SK-N-SH (cell line): ENCODE measurements at regions not wholly inside any gene's neighbourhood (a gene's known extent, or its start where the extent isn't known, plus 50 kb on each side); places are given as distances from the start of the nearest gene placed in this dataset.

Experiments
- CTCF ChIA-PET: fragments of 300-600, 350-600 bp; formaldehyde crosslinking; extraction: SDS; loops from one replicate; lab custom pipeline; 2021; lab: Yijun Ruan, JAX
- POLR2A ChIA-PET: fragments of 350-600 bp; sonication (Branson Sonifier 250); formaldehyde crosslinking; extraction: SDS; loops from one replicate; lab custom pipeline; 2020; ENCODE audit warnings: antibody characterized with exemption, inconsistent platforms; lab: Yijun Ruan, JAX
- DNase-seq: peaks from one replicate; pipeline ENCODE4 v3.0.0; 2012
- H2AFZ ChIP-seq: fragments of 200-600 bp; sonication (generic); 2 replicates; pipeline ENCODE4 v1.8.1; 2016; ENCODE audit warnings: antibody characterized with exemption, mild to moderate bottlenecking, low read depth
- H3F3A ChIP-seq: fragments of 200-600 bp; sonication (generic); replicated peaks from 2 replicates; pipeline ENCODE3; 2016; ENCODE audit warnings: antibody characterized with exemption, mild to moderate bottlenecking; ENCODE audit not compliant: insufficient read depth
- H3K27ac ChIP-seq, 2 experiments: fragments of 200-500 bp in 1 of 2; fragments of 200-600 bp in 1 of 2; sonication (Bioruptor generic) in 1 of 2; sonication (generic), shearing (Covaris generic) in 1 of 2; 2 replicates each; pipeline versions ENCODE4 v1.5.1 to v1.6.1; 2014 to 2016; ENCODE audit warnings: low read depth in 2 of 2, inconsistent platforms in 1 of 2, low read length in 1 of 2, mild to moderate bottlenecking in 1 of 2, mixed read lengths in 1 of 2
- H3K27me3 ChIP-seq: fragments of 200-600 bp; sonication (generic), shearing (Covaris generic); 2 replicates; pipeline ENCODE4 v1.6.1; 2016; ENCODE audit warnings: mixed run types; ENCODE audit not compliant: insufficient read depth
- H3K36me3 ChIP-seq, 2 experiments: fragments of 200-500 bp in 1 of 2; fragments of 200-600 bp in 1 of 2; sonication (Bioruptor generic) in 1 of 2; sonication (generic) in 1 of 2; replicated peaks in 1 of 2; 2 replicates each; pipeline versions ENCODE3 to v1.5.1; 2014 to 2016; ENCODE audit warnings: low read length in 1 of 2, mild to moderate bottlenecking in 1 of 2; ENCODE audit not compliant: insufficient read depth in 2 of 2, control insufficient read depth in 1 of 2
- H3K4me1 ChIP-seq, 2 experiments: fragments of 200-500 bp in 1 of 2; fragments of 200-600 bp in 1 of 2; sonication (Bioruptor generic) in 1 of 2; sonication (generic), shearing (Covaris generic) in 1 of 2; 2 replicates each; pipeline versions ENCODE4 v1.5.1 to v1.6.1; 2014 to 2016; ENCODE audit warnings: low read depth in 1 of 2, low read length in 1 of 2, mixed run types in 1 of 2; ENCODE audit not compliant: insufficient read depth in 2 of 2, control insufficient read depth in 1 of 2
- H3K4me2 ChIP-seq: fragments of 200-600 bp; sonication (generic), shearing (Covaris generic); 2 replicates; pipeline ENCODE4 v1.6.1; 2017; ENCODE audit warnings: mixed run types
- H3K4me3 ChIP-seq, 2 experiments: fragments of 200-500 bp in 1 of 2; fragments of 200-600 bp in 1 of 2; sonication (Bioruptor generic) in 1 of 2; sonication (generic), shearing (Covaris generic) in 1 of 2; 2 replicates each; pipeline versions ENCODE4 v1.5.1 to v1.8.1; 2014 to 2016; ENCODE audit warnings: low read depth in 2 of 2, inconsistent platforms in 1 of 2, low read length in 1 of 2, mild to moderate bottlenecking in 1 of 2, mixed read lengths in 1 of 2, moderate library complexity in 1 of 2
- H3K79me2 ChIP-seq: fragments of 200-600 bp; sonication (generic); 2 replicates; pipeline ENCODE4 v1.8.1; 2017; ENCODE audit warnings: mild to moderate bottlenecking; ENCODE audit not compliant: insufficient read depth
- H3K9ac ChIP-seq: fragments of 200-600 bp; sonication (generic); 2 replicates; pipeline ENCODE4 v1.6.1; 2017; ENCODE audit warnings: mixed run types
- H3K9me2 ChIP-seq: fragments of 200-600 bp; sonication (generic); 2 replicates; pipeline ENCODE4 v1.6.1; 2017; ENCODE audit warnings: mixed run types
- H3K9me3 ChIP-seq: fragments of 200-600 bp; sonication (generic); 2 replicates; pipeline ENCODE4 v1.6.1; 2017; ENCODE audit warnings: mixed run types, mild to moderate bottlenecking, moderate library complexity
- H4K20me1 ChIP-seq: fragments of 200-600 bp; sonication (generic); 2 replicates; pipeline ENCODE4 v1.6.1; 2017; ENCODE audit warnings: mild to moderate bottlenecking, mixed run types; ENCODE audit not compliant: insufficient read depth
- CHD2 ChIP-seq: fragments of 150-350 bp; IDR thresholded peaks from 2 replicates; pipeline ENCODE4 v1.6.1; 2018; ENCODE audit warnings: low read length; ENCODE audit not compliant: partially characterized antibody
- ELF1 ChIP-seq: IDR thresholded peaks from 2 replicates; pipeline ENCODE4 v1.4.0; 2012
- EP300 ChIP-seq, 2 experiments: IDR thresholded peaks; 2 replicates each; pipeline versions ENCODE4 v1.4.0 to v1.6.1; 2012; ENCODE audit warnings: borderline replicate concordance in 1 of 2, low read depth in 1 of 2, low read length in 1 of 2
- FOSL2 ChIP-seq: IDR thresholded peaks from 2 replicates; pipeline ENCODE4 v1.4.0; 2012; ENCODE audit warnings: low read depth, mild to moderate bottlenecking, moderate library complexity, borderline replicate concordance
- FOXJ3 ChIP-seq: sonication (generic); formaldehyde crosslinking; IDR thresholded peaks from 2 replicates; pipeline ENCODE4 v1.5.1; 2020; ENCODE audit warnings: mild to moderate bottlenecking, missing genetic modification reagents
- FOXM1 ChIP-seq: IDR thresholded peaks from 2 replicates; pipeline ENCODE4 v1.4.0; 2012; ENCODE audit warnings: low read depth, mild to moderate bottlenecking
- GABPA ChIP-seq: IDR thresholded peaks from 2 replicates; pipeline ENCODE4 v1.4.0; 2012; ENCODE audit warnings: low read depth, mild to moderate bottlenecking
- GATA2 ChIP-seq: sonication (generic); formaldehyde crosslinking; IDR thresholded peaks from 2 replicates; pipeline ENCODE4 v1.5.0; 2020; ENCODE audit warnings: mild to moderate bottlenecking, missing genetic modification reagents
- IRF3 ChIP-seq: fragments of 150-350 bp; IDR thresholded peaks from 2 replicates; pipeline ENCODE4 v1.6.1; 2016; ENCODE audit warnings: mild to moderate bottlenecking, low read depth, low read length
- MXI1 ChIP-seq: IDR thresholded peaks from 2 replicates; pipeline ENCODE4 v1.6.1; 2012; ENCODE audit warnings: mild to moderate bottlenecking, low read depth, low read length, improper control_type of control experiment
- RCOR1 ChIP-seq: fragments of 150-350 bp; IDR thresholded peaks from 2 replicates; pipeline ENCODE4 v1.6.1; 2017; ENCODE audit warnings: antibody characterized with exemption, low read length
- RFX5 ChIP-seq: IDR thresholded peaks from 2 replicates; pipeline ENCODE4 v1.6.1; 2012; ENCODE audit warnings: mild to moderate bottlenecking, improper control_type of control experiment, low read length
- RXRA ChIP-seq: IDR thresholded peaks from 2 replicates; pipeline ENCODE4 v1.4.0; 2012; ENCODE audit warnings: low read depth, mild to moderate bottlenecking, borderline replicate concordance
- SIN3A ChIP-seq: IDR thresholded peaks from 2 replicates; pipeline ENCODE4 v1.6.1; 2012; ENCODE audit warnings: low read depth, mild to moderate bottlenecking, low read length, moderate library complexity, borderline replicate concordance
- SMC3 ChIP-seq: IDR thresholded peaks from 2 replicates; pipeline ENCODE4 v1.6.1; 2012; ENCODE audit warnings: low read depth, low read length, improper control_type of control experiment
- TCF12 ChIP-seq: IDR thresholded peaks from 2 replicates; pipeline ENCODE4 v1.4.0; 2012
- USF2 ChIP-seq: fragments of 150-350 bp; IDR thresholded peaks from 2 replicates; pipeline ENCODE4 v1.6.1; 2017; ENCODE audit warnings: antibody characterized with exemption, low read length, low read depth, borderline replicate concordance
- YY1 ChIP-seq: IDR thresholded peaks from 2 replicates; pipeline ENCODE4 v1.4.0; 2012; ENCODE audit warnings: low read depth, mild to moderate bottlenecking
- ZBTB33 ChIP-seq: IDR thresholded peaks from 2 replicates; pipeline ENCODE4 v1.4.0; 2012; ENCODE audit warnings: low read depth, borderline replicate concordance
- WGBS: methylation state at CpG from one replicate; pipeline ENCODE4 v1.1.6; 2017; ENCODE audit warnings: low lambda C conversion rate; 5-methylcytosine and 5-hydroxymethylcytosine counted together
- TF ChIP-seq, protein P1 (sequence below): fragments of 200-600 bp; sonication (generic); IDR thresholded peaks from 2 replicates; pipeline ENCODE4 v1.6.1; 2017; ENCODE audit warnings: antibody characterized with exemption, mild to moderate bottlenecking, moderate library complexity

DNA sequence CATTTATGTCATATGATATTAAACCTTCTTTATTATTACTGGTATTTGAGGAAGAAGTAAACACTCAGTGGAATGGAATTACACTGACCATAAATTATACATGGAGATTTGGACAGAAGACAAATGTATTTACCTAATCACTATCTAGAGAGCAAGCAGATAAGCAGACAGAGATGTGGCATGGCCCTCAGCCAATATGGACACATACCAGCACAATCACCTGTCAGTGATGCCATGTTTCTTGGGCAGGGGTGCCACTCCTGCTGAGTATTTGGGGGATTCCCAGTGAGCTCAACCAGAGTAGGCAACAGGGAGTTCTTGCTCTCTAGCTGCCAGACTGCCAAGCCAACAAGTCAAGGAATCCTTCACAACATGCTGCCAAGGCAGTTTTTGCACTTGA is 866.3 kb upstream of the LRRN3 start:
- POLR2A ChIA-PET = no interaction called here
- H3K4me3 ChIP-seq = no peak overlapping the region
- no peaks in the 10 kb centered on the region for H4K20me1 ChIP-seq
- H2AFZ ChIP-seq = no peak overlapping the region
- no peaks in the 10 kb centered on the region for H3K9me2 ChIP-seq
- no peaks in the 10 kb centered on the region for H3F3A ChIP-seq
- H3K9me3 ChIP-seq = no peaks in the 10 kb centered on the region
- H3K9ac ChIP-seq = no peak overlapping the region
- TF ChIP-seq ZBTB33 = no peak
- peak in 1 of 2 experiments; percentile 54; a peak in 1 of 4 replicates for TF ChIP-seq EP300 (IDR thresholded peaks at IDR 0.05; ENCODE audit: borderline replicate concordance in 1 of 2, low read depth in 1 of 2, low read length in 1 of 2)
- TF ChIP-seq USF2 = no peak
- TF ChIP-seq RCOR1 = peak; percentile 91
- no peak for TF ChIP-seq GABPA
- TF ChIP-seq RXRA = no peak
- peak; percentile 59 for TF ChIP-seq GATA2 (CRISPR knock-in tag)
- no peak for TF ChIP-seq ELF1
- no peak for TF ChIP-seq IRF3
- CTCF ChIA-PET = interaction anchor here (0.7 kb wide), 1 partner anchor 309 kb away, joined by 3 read pairs; no protein-coding TSS in a partner anchor
- H3K27ac ChIP-seq = no peak overlapping the region
- H3K4me2 ChIP-seq = no peak overlapping the region
- no peaks in the 10 kb centered on the region for H3K27me3 ChIP-seq
- DNase-seq = peak; percentile 3
- H3K4me1 ChIP-seq = peaks cover 0 to 4% of the 10 kb centered on the region in 2 experiments; a peak in 2 of 4 replicates
- no peaks in the 10 kb centered on the region for H3K79me2 ChIP-seq
- H3K36me3 ChIP-seq = no peaks in the 10 kb centered on the region

GRCh38 chr7:110246118-110246517 is 844.8 kb upstream of the LRRN3 start:
- H3F3A ChIP-seq = no peaks in the 10 kb centered on the region
- POLR2A ChIA-PET = no interaction called here
- no peak overlapping the region for H2AFZ ChIP-seq
- no peak overlapping the region for H3K9ac ChIP-seq
- no peaks in the 10 kb centered on the region for H3K9me2 ChIP-seq
- no peak for DNase-seq
- no peak overlapping the region for H3K4me2 ChIP-seq
- H3K27ac ChIP-seq = no peak overlapping the region
- 16% methylated on average over 1 of the region's 1 CpG for WGBS
- H3K4me3 ChIP-seq = no peak overlapping the region
- no peaks in the 10 kb centered on the region for H4K20me1 ChIP-seq
- no peaks in the 10 kb centered on the region; a peak in 1 of 4 replicates for H3K4me1 ChIP-seq
- H3K36me3 ChIP-seq = no peaks in the 10 kb centered on the region
- no peaks in the 10 kb centered on the region for H3K27me3 ChIP-seq
- CTCF ChIA-PET = no interaction called here
- no peaks in the 10 kb centered on the region for H3K79me2 ChIP-seq
- H3K9me3 ChIP-seq = no peaks in the 10 kb centered on the region
- no peak for TF ChIP-seq FOSL2
- TF ChIP-seq SIN3A = no peak
- no peak for TF ChIP-seq YY1
- no peak for TF ChIP-seq TCF12
- no peak for TF ChIP-seq FOXM1
- TF ChIP-seq, protein P1, sequence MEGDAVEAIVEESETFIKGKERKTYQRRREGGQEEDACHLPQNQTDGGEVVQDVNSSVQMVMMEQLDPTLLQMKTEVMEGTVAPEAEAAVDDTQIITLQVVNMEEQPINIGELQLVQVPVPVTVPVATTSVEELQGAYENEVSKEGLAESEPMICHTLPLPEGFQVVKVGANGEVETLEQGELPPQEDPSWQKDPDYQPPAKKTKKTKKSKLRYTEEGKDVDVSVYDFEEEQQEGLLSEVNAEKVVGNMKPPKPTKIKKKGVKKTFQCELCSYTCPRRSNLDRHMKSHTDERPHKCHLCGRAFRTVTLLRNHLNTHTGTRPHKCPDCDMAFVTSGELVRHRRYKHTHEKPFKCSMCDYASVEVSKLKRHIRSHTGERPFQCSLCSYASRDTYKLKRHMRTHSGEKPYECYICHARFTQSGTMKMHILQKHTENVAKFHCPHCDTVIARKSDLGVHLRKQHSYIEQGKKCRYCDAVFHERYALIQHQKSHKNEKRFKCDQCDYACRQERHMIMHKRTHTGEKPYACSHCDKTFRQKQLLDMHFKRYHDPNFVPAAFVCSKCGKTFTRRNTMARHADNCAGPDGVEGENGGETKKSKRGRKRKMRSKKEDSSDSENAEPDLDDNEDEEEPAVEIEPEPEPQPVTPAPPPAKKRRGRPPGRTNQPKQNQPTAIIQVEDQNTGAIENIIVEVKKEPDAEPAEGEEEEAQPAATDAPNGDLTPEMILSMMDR = no peak
- TF ChIP-seq FOXJ3 (CRISPR knock-in tag) = no peak
- TF ChIP-seq MXI1 = no peak
- TF ChIP-seq CHD2 = no peak
- no peak for TF ChIP-seq USF2
- no peak for TF ChIP-seq GATA2 (CRISPR knock-in tag)
- no peak for TF ChIP-seq RXRA
- TF ChIP-seq SMC3 = no peak
- no peak for TF ChIP-seq IRF3
- no peak for TF ChIP-seq RFX5
